ENCODE measurements at regions not wholly inside any gene's neighbourhood (a gene's known extent, or its start where the extent isn't known, plus 50 kb on each side); places are given as distances from the start of the nearest gene placed in this dataset.

GRCh38 chr2:199685669-199686068, 165.3 kb downstream of the FTCDNL1 start:
- Histone ChIP-seq H3K36me3 (no peaks in the 10 kb centered on the region), H3K4me3 (no peak overlapping the region), H3K27me3 (no peaks in the 10 kb centered on the region), H3K9me3 (no peaks in the 10 kb centered on the region), H3K27ac (no peak overlapping the region), H3K4me1 (no peaks in the 10 kb centered on the region)
- no peak for TF ChIP-seq CTCF (IDR thresholded peaks at IDR 0.05)
- intact Hi-C loops (cut with DNase I) = no loop called here
- ATAC-seq (no peak), DNase-seq (no peak)

- no peak for TF ChIP-seq CTCF (IDR thresholded peaks at IDR 0.05)
- ATAC-seq (no peak), DNase-seq (no peak)
- H3K27me3 ChIP-seq = no peaks in the 10 kb centered on the region
- H3K9me3 ChIP-seq = no peaks in the 10 kb centered on the region
- H3K4me3 ChIP-seq = no peak overlapping the region
- H3K27ac ChIP-seq = no peak overlapping the region
- H3K4me1 ChIP-seq = no peaks in the 10 kb centered on the region
- 81 to 90% methylated on average over 2 of the region's 2 CpGs for WGBS, 2 donors
- H3K36me3 ChIP-seq = no peaks in the 10 kb centered on the region
- intact Hi-C loops (cut with DNase I) = no loop called here
Observed at GRCh38 chr2:199684832-199685231, 166.2 kb downstream of the FTCDNL1 start.

GRCh38 chr2:199684168-199684567, 166.8 kb downstream of the FTCDNL1 start:
- intact Hi-C loops (cut with DNase I) = no loop called here
- no peak for TF ChIP-seq CTCF (IDR thresholded peaks at IDR 0.05)
- no peaks in the 10 kb centered on the region for H3K27me3 ChIP-seq
- no peaks in the 10 kb centered on the region for H3K9me3 ChIP-seq
- WGBS, 2 donors = 56 to 61% methylated on average over 1 of the region's 1 CpG
- ATAC-seq (no peak), DNase-seq (no peak)
- H3K27ac ChIP-seq = no peak overlapping the region
- no peak overlapping the region for H3K4me3 ChIP-seq
- H3K36me3 ChIP-seq = no peaks in the 10 kb centered on the region
- H3K4me1 ChIP-seq = no peaks in the 10 kb centered on the region

GRCh38 chr2:199682001-199682400, 169.0 kb downstream of the FTCDNL1 start:
- Histone ChIP-seq H3K4me1 (no peaks in the 10 kb centered on the region), H3K36me3 (no peaks in the 10 kb centered on the region), H3K9me3 (no peaks in the 10 kb centered on the region), H3K27ac (no peak overlapping the region), H3K4me3 (no peak overlapping the region), H3K27me3 (no peaks in the 10 kb centered on the region)
- TF ChIP-seq CTCF (IDR thresholded peaks at IDR 0.05) = no peak
- no peak for ATAC-seq
- no peak for DNase-seq
- 71 to 96% methylated on average over 1 of the region's 1 CpG for WGBS, 2 donors
- intact Hi-C loops (cut with DNase I) = no loop called here

- H3K27me3 ChIP-seq = peaks cover 0 to 4% (median 0%) of the 10 kb centered on the region in 7 donors
- no peak overlapping the region for H3K27ac ChIP-seq
- no peaks in the 10 kb centered on the region for H3K9me3 ChIP-seq
- H3K4me3 ChIP-seq = no peak overlapping the region
- DNase-seq (no peak), ATAC-seq (no peak)
- intact Hi-C loops (cut with DNase I) = no loop called here
- 93 to 95% methylated on average over 4 of the region's 4 CpGs for WGBS, 2 donors
- no peaks in the 10 kb centered on the region for H3K4me1 ChIP-seq
- TF ChIP-seq CTCF (IDR thresholded peaks at IDR 0.05) = no peak
- H3K36me3 ChIP-seq = no peaks in the 10 kb centered on the region
Observed at GRCh38 chr2:199680482-199680881, 170.5 kb downstream of the FTCDNL1 start.

Measured in heart right ventricle (tissue), 16 donors.